ENCODE measurements at regions not wholly inside any gene's neighbourhood (a gene's known extent, or its start where the extent isn't known, plus 50 kb on each side); places are given as distances from the start of the nearest gene placed in this dataset.
"Not testable (repeated sequence)": the region's sequence is repeated elsewhere in the genome, so short reads cannot be mapped to it uniquely, and the experiment has no call there.

DNA sequence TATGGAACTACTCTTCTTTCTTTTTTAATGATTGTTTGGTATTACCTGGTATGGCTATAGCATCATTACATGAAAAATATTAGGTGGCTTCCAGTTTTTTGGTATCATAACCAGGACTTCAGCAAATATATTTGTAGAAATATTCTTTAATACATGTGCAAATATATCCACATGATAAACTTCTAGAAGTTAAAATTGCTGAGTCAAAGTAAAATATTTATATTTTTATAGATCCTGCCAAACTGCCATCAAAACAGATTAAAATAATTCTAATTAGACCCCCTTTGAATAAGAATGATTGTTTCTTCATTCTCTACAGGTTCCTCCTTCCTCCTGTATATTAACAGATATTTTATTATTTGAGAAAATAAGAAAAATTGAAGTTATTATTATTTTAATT, 708.5 kb upstream of the INTU start:
- Histone ChIP-seq H3K27me3 (no peaks in the 10 kb centered on the region), H3K36me3 (no peaks in the 10 kb centered on the region), H3K4me1 (no peaks in the 10 kb centered on the region), H3K4me3 (no peak overlapping the region), H3K27ac (no peak overlapping the region), H3K9me3 (peaks cover 0 to 5% (median 0%) of the 10 kb centered on the region in 3 donors)
- no peak for DNase-seq
- intact Hi-C loops (cut with DNase I; ENCODE audit: low total_unique reads) = no loop called here
- TF ChIP-seq CTCF (IDR thresholded peaks at IDR 0.05) = no peak

DNA sequence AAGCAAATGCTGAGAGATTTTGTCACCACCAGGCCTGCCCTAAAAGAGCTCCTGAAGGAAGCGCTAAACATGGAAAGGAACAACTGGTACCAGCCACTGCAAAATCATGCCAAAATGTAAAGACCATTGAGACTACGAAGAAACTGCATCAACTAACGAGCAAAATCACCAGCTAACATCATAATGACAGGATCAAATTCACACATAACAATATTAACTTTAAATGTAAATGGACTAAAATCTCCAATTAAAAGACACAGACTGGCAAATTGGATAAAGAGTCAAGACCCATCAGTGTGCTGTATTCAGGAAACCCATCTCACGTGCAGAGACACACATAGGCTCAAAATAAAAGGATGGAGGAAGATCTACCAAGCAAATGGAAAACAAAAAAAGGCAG, 702.7 kb upstream of the INTU start:
- H3K27ac ChIP-seq; H3K27me3 ChIP-seq; H3K4me1 ChIP-seq; intact Hi-C loops (cut with DNase I; ENCODE audit: low total_unique reads); H3K9me3 ChIP-seq; H3K36me3 ChIP-seq; DNase-seq; H3K4me3 ChIP-seq: not testable (repeated sequence)

- Histone ChIP-seq H3K27me3 (no peaks in the 10 kb centered on the region), H3K36me3 (no peaks in the 10 kb centered on the region), H3K4me1 (peaks cover 0 to 9% (median 0%) of the 10 kb centered on the region in 4 donors), H3K9me3 (no peaks in the 10 kb centered on the region), H3K27ac (no peak overlapping the region), H3K4me3 (no peak overlapping the region)
- no peak for TF ChIP-seq CTCF (IDR thresholded peaks at IDR 0.05)
- DNase-seq = no peak
- intact Hi-C loops (cut with DNase I; ENCODE audit: low total_unique reads) = no loop called here
These were observed 697.0 kb upstream of the INTU start for GRCh38 chr4:126935801-126936200.

DNA sequence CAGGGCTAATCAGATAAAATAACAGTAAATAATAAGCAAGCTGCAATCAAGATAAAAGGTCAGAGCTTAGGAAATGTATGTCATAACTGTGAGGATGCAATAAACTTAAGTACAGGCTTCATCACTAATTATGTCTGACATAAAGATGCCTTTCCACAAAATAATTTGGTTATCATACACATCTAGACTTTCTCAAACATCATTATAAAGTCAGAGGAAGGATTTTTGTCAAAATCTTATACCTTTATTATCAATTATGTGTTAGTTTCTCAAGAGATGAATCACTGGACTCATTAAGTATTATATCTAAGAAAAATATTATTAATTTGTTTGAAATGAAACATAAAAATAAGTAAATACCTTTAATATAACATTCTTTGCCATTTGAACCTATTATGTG, 695.4 kb upstream of the INTU start:
- intact Hi-C loops (cut with DNase I; ENCODE audit: low total_unique reads) = no loop called here
- Histone ChIP-seq H3K9me3 (no peaks in the 10 kb centered on the region), H3K27ac (no peak overlapping the region), H3K4me1 (peaks cover 0 to 9% (median 0%) of the 10 kb centered on the region in 4 donors), H3K27me3 (no peaks in the 10 kb centered on the region), H3K4me3 (no peak overlapping the region), H3K36me3 (no peaks in the 10 kb centered on the region)
- DNase-seq = no peak
- TF ChIP-seq CTCF (IDR thresholded peaks at IDR 0.05) = no peak

- H3K9me3 ChIP-seq = no peaks in the 10 kb centered on the region
- DNase-seq = no peak
- intact Hi-C loops (cut with DNase I; ENCODE audit: low total_unique reads) = no loop called here
These were observed 694.8 kb upstream of the INTU start for GRCh38 chr4:126937846-126938422.

DNA sequence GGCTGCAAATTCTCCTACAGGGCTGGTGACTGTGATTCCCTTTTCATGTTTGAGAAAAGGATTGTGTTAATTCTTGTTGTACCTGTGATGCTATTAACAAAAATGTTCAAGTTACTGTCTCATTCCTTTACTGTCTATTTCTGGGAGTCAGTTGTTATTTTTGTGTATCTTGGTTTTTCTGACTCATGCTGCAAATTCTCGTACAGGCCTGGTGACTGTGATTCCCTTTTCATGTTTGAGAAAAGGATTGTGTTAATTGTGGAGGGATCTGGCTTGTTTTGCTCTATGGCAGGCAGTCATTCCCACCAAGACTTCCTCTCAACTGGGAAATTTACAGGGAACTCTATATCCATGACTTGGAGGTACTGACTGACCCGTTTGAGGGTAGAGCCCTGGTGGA, 693.4 kb upstream of the INTU start:
- Histone ChIP-seq H3K4me3 (no peak overlapping the region), H3K9me3 (no peaks in the 10 kb centered on the region), H3K27ac (no peak overlapping the region), H3K27me3 (no peaks in the 10 kb centered on the region), H3K4me1 (peaks cover 0 to 9% (median 0%) of the 10 kb centered on the region in 4 donors), H3K36me3 (no peaks in the 10 kb centered on the region)
- TF ChIP-seq CTCF (IDR thresholded peaks at IDR 0.05) = no peak
- no peak for DNase-seq
- intact Hi-C loops (cut with DNase I; ENCODE audit: low total_unique reads) = no loop called here

More at GRCh38 chr4:126937846-126938422, 694.8 kb upstream of the INTU start:
- no peaks in the 10 kb centered on the region for H3K36me3 ChIP-seq
- H3K27ac ChIP-seq = no peak overlapping the region
- H3K27me3 ChIP-seq = no peaks in the 10 kb centered on the region
- TF ChIP-seq CTCF (IDR thresholded peaks at IDR 0.05) = no peak
- no peak overlapping the region for H3K4me3 ChIP-seq
- H3K4me1 ChIP-seq = peaks cover 0 to 9% (median 0%) of the 10 kb centered on the region in 4 donors
